Keratinocyte (primary cell): ENCODE measurements at regions not wholly inside any gene's neighbourhood (a gene's known extent, or its start where the extent isn't known, plus 50 kb on each side); places are given as distances from the start of the nearest gene placed in this dataset.

ENCODE experiments used
- DNase-seq: peaks from one replicate; pipeline ENCODE4 v3.0.0-alpha.2; 2011; ENCODE audit warnings: low read depth, missing footprints, low spot score
- FAIRE-seq: peaks from 2 replicates; lab custom pipeline; 2011; peaks lifted over from hg19 to GRCh38; lab: Jason Lieb, UNC
- H2AFZ ChIP-seq: 2 replicates; pipeline ENCODE4 v1.6.0; 2012; ENCODE audit warnings: low read length, control low read depth, inconsistent platforms; ENCODE audit not compliant: control insufficient read depth
- H3K27ac ChIP-seq: 2 replicates; pipeline ENCODE4 v1.5.1; 2011; ENCODE audit warnings: low read length; ENCODE audit not compliant: control insufficient read depth, insufficient read depth
- H3K27me3 ChIP-seq: 3 replicates; pipeline ENCODE4 v1.6.0; 2011; ENCODE audit warnings: low read length; ENCODE audit not compliant: control insufficient read depth, insufficient read depth; ENCODE audit errors: extremely low read depth
- H3K36me3 ChIP-seq, 2 experiments: 2 replicates in 1 of 2; 3 replicates in 1 of 2; pipeline ENCODE4 v1.5.1; 2011; ENCODE audit warnings: low read length in 2 of 2, mild to moderate bottlenecking in 1 of 2; ENCODE audit not compliant: control insufficient read depth in 2 of 2, insufficient read depth in 2 of 2; ENCODE audit errors: extremely low read depth in 1 of 2
- H3K4me1 ChIP-seq: 3 replicates; pipeline ENCODE4 v1.5.1; 2011; ENCODE audit warnings: low read length; ENCODE audit not compliant: control insufficient read depth, insufficient read depth; ENCODE audit errors: extremely low read depth
- H3K4me2 ChIP-seq: 3 replicates; pipeline ENCODE4 v1.6.0; 2011; ENCODE audit warnings: low read depth, low read length; ENCODE audit not compliant: control insufficient read depth, insufficient read depth; ENCODE audit errors: extremely low read depth
- H3K4me3 ChIP-seq, 3 experiments: fragments of 200-600 bp in 1 of 3; sonication (generic) in 1 of 3; 2 replicates in 2 of 3; 3 replicates in 1 of 3; pipeline ENCODE4 v1.5.1; 2011 to 2016; ENCODE audit warnings: low read length in 3 of 3, mild to moderate bottlenecking in 3 of 3, control low read depth in 2 of 3, inconsistent platforms in 1 of 3, low read depth in 1 of 3, mixed read lengths in 1 of 3, mixed run types in 1 of 3, moderate library complexity in 1 of 3; ENCODE audit not compliant: control insufficient read depth in 2 of 3, insufficient read depth in 2 of 3; ENCODE audit errors: extremely low read depth in 1 of 3
- H3K79me2 ChIP-seq: 2 replicates; pipeline ENCODE4 v1.6.0; 2012; ENCODE audit warnings: low read length; ENCODE audit not compliant: control insufficient read depth, insufficient read depth
- H3K9ac ChIP-seq: 3 replicates; pipeline ENCODE4 v1.6.0; 2011; ENCODE audit warnings: low read length; ENCODE audit not compliant: control insufficient read depth, insufficient read depth; ENCODE audit errors: extremely low read depth
- H3K9me1 ChIP-seq: 3 replicates; pipeline ENCODE4 v1.6.0; 2011; ENCODE audit warnings: low read length; ENCODE audit not compliant: control insufficient read depth, insufficient read depth; ENCODE audit errors: extremely low read depth
- H3K9me3 ChIP-seq: 2 replicates; pipeline ENCODE4 v1.5.1; 2012; ENCODE audit warnings: low read depth, low read length; ENCODE audit not compliant: control insufficient read depth
- H4K20me1 ChIP-seq: 3 replicates; pipeline ENCODE4 v1.6.0; 2011; ENCODE audit warnings: low read length; ENCODE audit not compliant: control insufficient read depth, insufficient read depth; ENCODE audit errors: extremely low read depth
- CTCF ChIP-seq, 3 experiments: IDR thresholded peaks in 1 of 3; conservative IDR thresholded peaks in 1 of 3; optimal IDR thresholded peaks in 1 of 3; 2 replicates in 2 of 3; 3 replicates in 1 of 3; pipeline versions ENCODE3 to v1.5.1; 2011; ENCODE audit warnings: low read length in 3 of 3, mild to moderate bottlenecking in 3 of 3, moderate library complexity in 2 of 3, control low read depth in 1 of 3, inconsistent platforms in 1 of 3; ENCODE audit not compliant: insufficient read depth in 2 of 3; ENCODE audit errors: extremely low read depth in 1 of 3
- EZH2 ChIP-seq: IDR thresholded peaks from one replicate; pipeline ENCODE4 v1.6.1; 2012; ENCODE audit warnings: inconsistent platforms, mild to moderate bottlenecking, low read length, moderate library complexity
- dilution Hi-C: fragments of 300-500 bp; cut with MboI; formaldehyde crosslinking; loops from one replicate; pipeline ENCODE4 v1.7.0; 2020; ENCODE audit warnings: low sequenced_read_pairs; ENCODE audit not compliant: extremely low pct_ligation_motif_present

DNA sequence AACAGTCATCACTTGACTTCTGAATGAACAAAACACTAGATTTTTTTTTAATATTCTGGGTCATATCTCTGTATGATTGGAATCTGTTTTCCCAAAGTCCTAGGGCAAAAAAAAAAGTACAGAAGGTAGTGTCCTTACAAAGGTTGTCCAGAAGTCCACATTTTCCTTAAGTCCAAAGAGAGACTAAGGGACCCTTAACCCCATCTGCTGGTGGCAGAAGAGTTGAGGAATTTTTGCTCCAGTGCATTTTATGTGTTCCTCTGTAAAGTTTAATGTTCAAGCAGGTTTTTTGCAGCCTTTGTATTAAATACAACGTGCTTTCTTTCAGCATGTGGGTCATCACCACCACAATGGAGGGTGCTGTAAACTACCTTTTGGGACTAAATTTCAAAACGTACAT lies 215.9 kb downstream of the SP3 start:
- Histone ChIP-seq H3K79me2 (no peaks in the 10 kb centered on the region), H2AFZ (no peak overlapping the region), H3K9me3 (no peaks in the 10 kb centered on the region), H3K4me1 (no peaks in the 10 kb centered on the region), H3K9me1 (no peaks in the 10 kb centered on the region), H3K4me2 (no peak overlapping the region), H3K9ac (no peak overlapping the region), H3K27ac (no peak overlapping the region), H3K36me3 (no peaks in the 10 kb centered on the region), H4K20me1 (no peaks in the 10 kb centered on the region), H3K4me3 (no peak overlapping the region), H3K27me3 (no peaks in the 10 kb centered on the region)
- dilution Hi-C loops = no loop called here
- TF ChIP-seq CTCF (optimal IDR thresholded peaks at IDR 0.05 in 1 of 3, IDR thresholded peaks at IDR 0.05 in 1 of 3, conservative IDR thresholded peaks at IDR 0.05 in 1 of 3; ENCODE audit: extremely low read depth in 1 of 3, insufficient read depth in 2 of 3, low read length in 3 of 3) = peak in 1 of 3 experiments; percentile 17
- no peak for TF ChIP-seq EZH2
- DNase-seq (no peak), FAIRE-seq (no peak)

DNA sequence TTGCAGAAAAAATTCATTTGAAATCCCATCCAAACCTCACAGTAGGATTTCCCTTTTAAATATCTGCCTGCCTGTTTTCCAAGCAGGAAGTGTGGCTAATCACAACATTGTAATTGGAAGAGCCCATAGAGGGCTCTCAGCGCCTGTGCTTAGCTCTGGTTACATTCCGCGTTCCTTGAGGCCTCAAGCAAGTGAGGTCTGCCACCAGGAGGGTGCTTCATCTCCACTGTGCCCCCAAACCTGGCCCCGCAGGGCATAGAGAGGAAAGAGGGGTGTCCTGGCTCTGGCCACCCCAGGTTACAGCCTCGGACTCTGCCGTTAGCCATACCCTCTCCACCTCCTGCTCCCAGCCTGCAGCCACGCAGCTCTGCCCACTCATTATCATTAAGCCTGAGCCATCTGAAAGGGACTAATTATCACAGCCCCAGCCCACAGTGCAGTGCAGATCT lies 214.8 kb downstream of the SP3 start:
- no peak for FAIRE-seq

More for the DNA sequence above, 214.8 kb downstream of the SP3 start:
- H3K27ac ChIP-seq = no peak overlapping the region
- no peak overlapping the region for H3K4me2 ChIP-seq
- TF ChIP-seq EZH2 (no peak), CTCF (optimal IDR thresholded peaks at IDR 0.05 in 1 of 3, IDR thresholded peaks at IDR 0.05 in 1 of 3, conservative IDR thresholded peaks at IDR 0.05 in 1 of 3; ENCODE audit: extremely low read depth in 1 of 3, insufficient read depth in 2 of 3, low read length in 3 of 3) (no peak)
- H3K9ac ChIP-seq = no peak overlapping the region
- H3K4me3 ChIP-seq = no peak overlapping the region
- no peak overlapping the region for H2AFZ ChIP-seq
- no peaks in the 10 kb centered on the region for H3K27me3 ChIP-seq
- no peaks in the 10 kb centered on the region for H3K79me2 ChIP-seq
- H4K20me1 ChIP-seq = no peaks in the 10 kb centered on the region
- no peaks in the 10 kb centered on the region for H3K4me1 ChIP-seq
- dilution Hi-C loops = no loop called here
- no peaks in the 10 kb centered on the region for H3K9me3 ChIP-seq
- no peaks in the 10 kb centered on the region for H3K36me3 ChIP-seq
- no peak for DNase-seq
- no peaks in the 10 kb centered on the region for H3K9me1 ChIP-seq
